Activated B cell treated with CpG ODN at 0.5 μM for 24 hours (primary cell): ENCODE measurements at regions not wholly inside any gene's neighbourhood (a gene's known extent, or its start where the extent isn't known, plus 50 kb on each side); places are given as distances from the start of the nearest gene placed in this dataset.

Experiments
- ATAC-seq: fragments of 200-7000 bp; cut with Tn5 transposase; one replicate; pipeline ENCODE4 v1.10.0; 2021; ENCODE audit warnings: low read depth, mild to moderate bottlenecking, moderate library complexity
- CTCF ChIA-PET: fragments of 350-600 bp; sonication (Branson Sonifier 250); formaldehyde crosslinking; loops from one replicate; lab custom pipeline; 2021; ENCODE audit warnings: antibody characterized with exemption; lab: Charles Lee
- POLR2A ChIA-PET: fragments of 350-600 bp; sonication (Branson Sonifier 250); formaldehyde crosslinking; loops from one replicate; lab custom pipeline; 2021; ENCODE audit warnings: antibody characterized with exemption; lab: Charles Lee
- DNase-seq: peaks from one replicate; pipeline ENCODE4 v3.0.0; 2022
- H3K27ac Mint-ChIP-seq: one replicate; pipeline ENCODE4 v1.8.0; 2020; ENCODE audit warnings: mixed read lengths
- H3K27me3 Mint-ChIP-seq: one replicate; pipeline ENCODE4 v1.8.0; 2021; ENCODE audit warnings: mixed read lengths
- H3K36me3 Mint-ChIP-seq: one replicate; pipeline ENCODE4 v1.8.0; 2021; ENCODE audit warnings: low read depth, mixed read lengths
- H3K4me1 Mint-ChIP-seq: one replicate; pipeline ENCODE4 v1.8.0; 2021; ENCODE audit warnings: mixed read lengths
- H3K4me3 Mint-ChIP-seq: one replicate; pipeline ENCODE4 v1.8.0; 2020; ENCODE audit warnings: mild to moderate bottlenecking, mixed read lengths
- H3K9me3 Mint-ChIP-seq: one replicate; pipeline ENCODE4 v1.8.0; 2020; ENCODE audit warnings: mixed read lengths
- CTCF ChIP-seq: fragments of 200-600 bp; IDR thresholded peaks from one replicate; pipeline ENCODE4 v1.8.0; 2022; ENCODE audit warnings: antibody characterized with exemption, mild to moderate bottlenecking
- intact Hi-C: fragments of 100-400 bp; cut with micrococcal nuclease; formaldehyde crosslinking; loops from one replicate; pipeline ENCODE4 v1.15.1; 2024

- DNase-seq (no peak), ATAC-seq (no peak)
- H3K4me3 Mint-ChIP-seq, result no peak overlapping the region
- no peaks in the 10 kb centered on the region for H3K27me3 Mint-ChIP-seq
- H3K27ac Mint-ChIP-seq, result no peak overlapping the region
- no peaks in the 10 kb centered on the region for H3K4me1 Mint-ChIP-seq
- no peaks in the 10 kb centered on the region for H3K36me3 Mint-ChIP-seq
- ChIA-PET CTCF (no interaction called here), POLR2A (no interaction called here)
- TF ChIP-seq CTCF, result no peak
- intact Hi-C loops, result no loop called here
- peaks cover 10% of the 10 kb centered on the region for H3K9me3 Mint-ChIP-seq
These were observed 376.1 kb upstream of the GRIN3A start for GRCh38 chr9:102114557-102114956.

GRCh38 chr9:102113191-102113590 lies 374.7 kb upstream of the GRIN3A start:
- Mint-ChIP-seq H3K27ac (no peak overlapping the region), H3K4me1 (no peaks in the 10 kb centered on the region), H3K9me3 (peaks cover 8% of the 10 kb centered on the region), H3K27me3 (no peaks in the 10 kb centered on the region), H3K4me3 (no peak overlapping the region), H3K36me3 (no peaks in the 10 kb centered on the region)
- TF ChIP-seq CTCF, result no peak
- ChIA-PET POLR2A (no interaction called here), CTCF (no interaction called here)
- DNase-seq, result no peak
- intact Hi-C loops, result no loop called here
- no peak for ATAC-seq

DNA sequence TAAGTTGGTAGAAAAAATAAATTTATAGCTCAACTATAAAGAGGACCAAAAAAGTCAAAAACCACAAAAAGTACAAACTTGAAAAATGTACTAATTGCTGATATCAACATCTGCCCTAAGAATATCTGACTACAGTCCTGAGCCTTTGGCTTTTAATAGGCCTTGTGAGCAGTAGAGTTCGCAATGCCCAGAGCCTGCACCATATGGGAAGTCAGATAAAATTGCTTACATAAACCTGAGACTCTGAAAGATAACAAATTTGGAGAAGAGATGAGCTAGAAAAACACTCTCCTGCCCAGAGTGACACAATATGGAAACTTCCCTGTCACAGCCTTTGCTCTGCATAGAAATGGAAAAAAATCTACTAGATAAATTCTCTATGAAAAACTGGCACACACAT lies 368.0 kb upstream of the GRIN3A start:
- TF ChIP-seq CTCF, result no peak
- POLR2A ChIA-PET, result no interaction called here
- intact Hi-C loops, result no loop called here
- H3K4me1 Mint-ChIP-seq, result no peaks in the 10 kb centered on the region
- no peak for ATAC-seq
- peaks cover 9% of the 10 kb centered on the region for H3K9me3 Mint-ChIP-seq
- H3K36me3 Mint-ChIP-seq, result no peaks in the 10 kb centered on the region
- CTCF ChIA-PET, result no interaction called here
- no peaks in the 10 kb centered on the region for H3K27me3 Mint-ChIP-seq
- no peak overlapping the region for H3K27ac Mint-ChIP-seq
- no peak overlapping the region for H3K4me3 Mint-ChIP-seq
- no peak for DNase-seq

DNA sequence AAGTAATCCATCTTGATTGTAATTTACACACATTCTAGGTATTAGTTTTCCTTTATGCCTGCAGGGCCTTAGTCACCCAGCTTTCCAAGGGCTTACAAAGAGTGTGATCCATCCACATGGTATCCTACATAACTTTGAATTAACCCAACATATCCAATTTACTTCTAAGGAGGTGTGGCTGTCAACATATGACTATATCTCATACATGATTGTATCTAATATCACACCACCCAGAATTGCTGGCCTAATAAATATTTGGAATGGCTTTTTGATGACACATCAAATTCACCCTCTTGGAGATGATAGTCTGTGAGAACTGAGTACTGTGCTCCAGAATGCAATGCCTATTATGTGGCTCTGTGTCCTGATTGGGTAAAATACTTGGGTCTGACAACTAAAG lies 363.3 kb upstream of the GRIN3A start:
- ChIA-PET POLR2A (no interaction called here), CTCF (no interaction called here)
- H3K27me3 Mint-ChIP-seq, result no peaks in the 10 kb centered on the region
- ATAC-seq (no peak), DNase-seq (no peak)
- no peak for TF ChIP-seq CTCF
- intact Hi-C loops, result no loop called here
- peaks cover 3% of the 10 kb centered on the region for H3K9me3 Mint-ChIP-seq
- H3K27ac Mint-ChIP-seq, result no peak overlapping the region
- H3K4me1 Mint-ChIP-seq, result no peaks in the 10 kb centered on the region
- H3K36me3 Mint-ChIP-seq, result no peaks in the 10 kb centered on the region
- H3K4me3 Mint-ChIP-seq, result no peak overlapping the region

DNA sequence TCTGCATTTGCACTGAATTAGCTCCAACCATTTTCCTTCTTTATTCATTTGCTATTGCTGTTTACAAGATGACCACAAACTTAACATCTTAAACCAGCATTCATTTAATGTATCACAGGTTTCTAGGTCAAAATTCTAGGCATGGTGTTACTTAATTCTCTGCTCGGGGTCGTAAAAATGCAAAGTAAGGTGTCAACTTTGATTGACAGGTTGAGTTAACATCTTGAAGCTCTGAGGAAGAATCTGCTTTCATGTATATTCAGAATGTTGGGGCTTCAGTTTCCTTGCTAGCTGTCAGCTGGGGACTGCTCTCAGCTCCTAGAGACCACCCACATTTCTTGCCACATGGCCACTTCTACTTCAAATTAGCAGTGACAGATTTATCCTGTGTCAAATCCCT lies 348.7 kb upstream of the GRIN3A start:
- no peak for ATAC-seq
- intact Hi-C loops, result no loop called here
- no peak for DNase-seq
- H3K36me3 Mint-ChIP-seq, result no peaks in the 10 kb centered on the region
- H3K4me1 Mint-ChIP-seq, result no peaks in the 10 kb centered on the region
- H3K9me3 Mint-ChIP-seq, result peaks cover 5% of the 10 kb centered on the region
- ChIA-PET CTCF (no interaction called here), POLR2A (no interaction called here)
- H3K27me3 Mint-ChIP-seq, result no peaks in the 10 kb centered on the region
- no peak overlapping the region for H3K4me3 Mint-ChIP-seq
- TF ChIP-seq CTCF, result no peak
- H3K27ac Mint-ChIP-seq, result no peak overlapping the region
